ENCODE measurements at regions not wholly inside any gene's neighbourhood (a gene's known extent, or its start where the extent isn't known, plus 50 kb on each side); places are given as distances from the start of the nearest gene placed in this dataset.

GRCh38 chr3:11928381-11928780, 75.8 kb upstream of the SYN2 start:
- TF ChIP-seq REPIN1 (tag by site-specific recombination; IDR thresholded peaks at IDR 0.05; ENCODE audit: low read depth) (no peak), ZNF501 (tag by site-specific recombination; IDR thresholded peaks at IDR 0.05) (no peak), CTCF (tag by site-specific recombination; IDR thresholded peaks at IDR 0.05) (no peak), ZNF645 (tag by site-specific recombination; IDR thresholded peaks at IDR 0.05) (no peak), ZBTB1 (tag by site-specific recombination; IDR thresholded peaks at IDR 0.05) (no peak), BCL11A (tag by site-specific recombination; IDR thresholded peaks at IDR 0.05; ENCODE audit: low read depth) (no peak), ZNF561 (tag by site-specific recombination; IDR thresholded peaks at IDR 0.05; ENCODE audit: borderline replicate concordance) (no peak)
